ENCODE measurements at regions not wholly inside any gene's neighbourhood (a gene's known extent, or its start where the extent isn't known, plus 50 kb on each side); places are given as distances from the start of the nearest gene placed in this dataset.
"Not testable (repeated sequence)": the region's sequence is repeated elsewhere in the genome, so short reads cannot be mapped to it uniquely, and the experiment has no call there.

GRCh38 chr18:59971871-59972428 is 72.2 kb downstream of the PMAIP1 start:
- no peak overlapping the region for H3K4me2 ChIP-seq (ENCODE audit: control insufficient read depth, insufficient read depth)
- no peak for FAIRE-seq
- no peaks in the 10 kb centered on the region for H4K20me1 ChIP-seq (ENCODE audit: control insufficient read depth, insufficient read depth)
- CTCF ChIA-PET, result no interaction called here
- H2AFZ ChIP-seq (ENCODE audit: control insufficient read depth, low read depth, low read length), result no peak overlapping the region
- 74% methylated on average over 4 of the region's 4 CpGs for WGBS (ENCODE audit: insufficient coverage, insufficient replicate concordance, low lambda C conversion rate, missing lambda C conversion rate)
- no peak overlapping the region for H3K9ac ChIP-seq (ENCODE audit: control insufficient read depth, insufficient read depth, low read length)
- POLR2A ChIA-PET, result interaction anchor here (1.1 kb wide), 1 partner anchor 18 kb away, joined by 4 read pairs; no protein-coding TSS in a partner anchor
- no peak for ATAC-seq
- no peak overlapping the region for H3K27ac ChIP-seq (ENCODE audit: control insufficient read depth, insufficient read depth)
- no peak for DNase-seq (ENCODE audit: low read depth, low spot score)
- in situ Hi-C loops (cut with MboI), result no loop called here
- TF ChIP-seq RELA (IDR thresholded peaks at IDR 0.05; ENCODE audit: borderline replicate concordance, partially characterized antibody), result no peak
- peak; percentile 45 to 83; a peak in 3 of 4 replicates for TF ChIP-seq SRF (IDR thresholded peaks at IDR 0.05; ENCODE audit: low read depth in 2 of 2, low read length in 2 of 2)
- no peaks in the 10 kb centered on the region for H3K27me3 ChIP-seq (replicated peaks in 1 of 2; ENCODE audit: control insufficient read depth in 2 of 2, insufficient read depth in 2 of 2, low read length in 1 of 2)
- no peaks in the 10 kb centered on the region for H3K79me2 ChIP-seq (ENCODE audit: control insufficient read depth, insufficient read depth, low read length)
- H3K4me1 ChIP-seq (ENCODE audit: control insufficient read depth, insufficient read depth, low read length), result no peaks in the 10 kb centered on the region
- SMC1A ChIA-PET (ENCODE audit: uncharacterized antibody, unreplicated experiment), result interaction anchor here (0.9 to 1.3 kb wide), 6 partner anchors 8 to 67 kb away, joined by 3 to 6 read pairs (median 4); no protein-coding TSS in a partner anchor
- H3K9me3 ChIP-seq (replicated peaks; ENCODE audit: control insufficient read depth, insufficient read depth, low read length), result no peaks in the 10 kb centered on the region; the same call in 2 of the 3 replicates
- no TSS peak for BruUV-seq (replicated peaks)
- H3K36me3 ChIP-seq (ENCODE audit: control insufficient read depth in 2 of 2, insufficient read depth in 2 of 2, low read length in 1 of 2), result no peaks in the 10 kb centered on the region
- RAD21 ChIA-PET (ENCODE audit: unreplicated experiment), result no interaction called here
- H3K4me3 ChIP-seq, result no peak overlapping the region
- intact Hi-C loops (cut with micrococcal nuclease; ENCODE audit: unreplicated experiment), result no loop called here

GRCh38 chr18:59971144-59971543 is 71.3 kb downstream of the PMAIP1 start:
- TF ChIP-seq RUNX3 (IDR thresholded peaks at IDR 0.05; ENCODE audit: low read length), result peak; percentile 16; the same call in 1 of the 2 replicates
- TF ChIP-seq NR2F1 (conservative IDR thresholded peaks at IDR 0.05), result peak; percentile 82
- TF ChIP-seq PKNOX1 (IDR thresholded peaks at IDR 0.05), result peak; percentile 55; the same call in 1 of the 2 replicates
- H3K36me3 ChIP-seq (ENCODE audit: control insufficient read depth in 2 of 2, insufficient read depth in 2 of 2, low read length in 1 of 2); H3K27ac ChIP-seq (ENCODE audit: control insufficient read depth, insufficient read depth); H3K27me3 ChIP-seq (replicated peaks in 1 of 2; ENCODE audit: control insufficient read depth in 2 of 2, insufficient read depth in 2 of 2, low read length in 1 of 2); H3K9me3 ChIP-seq (replicated peaks; ENCODE audit: control insufficient read depth, insufficient read depth, low read length); CTCF ChIA-PET; intact Hi-C loops (cut with micrococcal nuclease; ENCODE audit: unreplicated experiment); H3K79me2 ChIP-seq (ENCODE audit: control insufficient read depth, insufficient read depth, low read length); H4K20me1 ChIP-seq (ENCODE audit: control insufficient read depth, insufficient read depth); DNase-seq (ENCODE audit: low read depth, low spot score); H3K4me1 ChIP-seq (ENCODE audit: control insufficient read depth, insufficient read depth, low read length); in situ Hi-C loops (cut with MboI); H3K4me2 ChIP-seq (ENCODE audit: control insufficient read depth, insufficient read depth); BruUV-seq (replicated peaks); H3K4me3 ChIP-seq; H3K9ac ChIP-seq (ENCODE audit: control insufficient read depth, insufficient read depth, low read length); FAIRE-seq: not testable (repeated sequence)
- SMC1A ChIA-PET (ENCODE audit: uncharacterized antibody, unreplicated experiment), result interaction anchor here (0.9 to 1.4 kb wide), 7 partner anchors 8 to 66 kb away, joined by 3 to 6 read pairs (median 4); no protein-coding TSS in a partner anchor
- H2AFZ ChIP-seq (ENCODE audit: control insufficient read depth, low read depth, low read length), result peak overlapping the region; percentile 5; the same call in 1 of the 2 replicates
- 25% methylated on average over 1 of the region's 1 CpG for WGBS (ENCODE audit: insufficient coverage, insufficient replicate concordance, low lambda C conversion rate, missing lambda C conversion rate)
- RAD21 ChIA-PET (ENCODE audit: unreplicated experiment), result interaction anchor here (0.8 kb wide), 1 partner anchor 135 kb away, joined by 3 read pairs; no protein-coding TSS in a partner anchor
- ATAC-seq, result peak; percentile 93
- POLR2A ChIA-PET, result interaction anchor here (0.6 to 1.1 kb wide), 2 partner anchors 17 to 18 kb away, joined by 3 to 4 read pairs; no protein-coding TSS in a partner anchor

- H2AFZ ChIP-seq (ENCODE audit: control insufficient read depth, low read depth, low read length); H3K9me3 ChIP-seq (replicated peaks; ENCODE audit: control insufficient read depth, insufficient read depth, low read length); H3K27ac ChIP-seq (ENCODE audit: control insufficient read depth, insufficient read depth); H3K79me2 ChIP-seq (ENCODE audit: control insufficient read depth, insufficient read depth, low read length); FAIRE-seq; BruUV-seq (replicated peaks); H3K4me1 ChIP-seq (ENCODE audit: control insufficient read depth, insufficient read depth, low read length); H3K9ac ChIP-seq (ENCODE audit: control insufficient read depth, insufficient read depth, low read length); POLR2A ChIA-PET; DNase-seq (ENCODE audit: low read depth, low spot score); H3K4me3 ChIP-seq; RAD21 ChIA-PET (ENCODE audit: unreplicated experiment); H3K36me3 ChIP-seq (ENCODE audit: control insufficient read depth in 2 of 2, insufficient read depth in 2 of 2, low read length in 1 of 2); intact Hi-C loops (cut with micrococcal nuclease; ENCODE audit: unreplicated experiment); H3K4me2 ChIP-seq (ENCODE audit: control insufficient read depth, insufficient read depth); ATAC-seq; H4K20me1 ChIP-seq (ENCODE audit: control insufficient read depth, insufficient read depth); H3K27me3 ChIP-seq (replicated peaks in 1 of 2; ENCODE audit: control insufficient read depth in 2 of 2, insufficient read depth in 2 of 2, low read length in 1 of 2); CTCF ChIA-PET: not testable (repeated sequence)
- in situ Hi-C loops (cut with MboI), result loop anchor here (10.0 kb wide), 1 partner anchor 135 kb away; no protein-coding TSS in a partner anchor
- WGBS (ENCODE audit: insufficient coverage, insufficient replicate concordance, low lambda C conversion rate, missing lambda C conversion rate), result 96% methylated on average over 29 of the region's 56 CpGs
- SMC1A ChIA-PET (ENCODE audit: uncharacterized antibody, unreplicated experiment), result interaction anchor here (1.5 kb wide), 1 partner anchor 8 kb away, joined by 4 read pairs; no protein-coding TSS in a partner anchor
These were observed 69.8 kb downstream of the PMAIP1 start for GRCh38 chr18:59969477-59970028.

Data from GM12878 (cell line).